Adrenal gland (tissue), 9 donors: ENCODE measurements at regions not wholly inside any gene's neighbourhood (a gene's known extent, or its start where the extent isn't known, plus 50 kb on each side); places are given as distances from the start of the nearest gene placed in this dataset.

ENCODE experiments used
- DNase-seq, 7 donors: peaks; one replicate each; pipeline ENCODE4 v3.0.0-alpha.2; 2019 to 2020
- H3K27ac ChIP-seq, 5 donors: fragments of 200-600 bp; sonication (generic) in 4 of 5; 1 replicate in 3 of 5; 2 replicates in 2 of 5; pipeline versions ENCODE4 v1.5.1 to v1.8.0; 2016 to 2020; ENCODE audit warnings: mild to moderate bottlenecking in 1 of 5
- H3K27me3 ChIP-seq: fragments of 200-600 bp; 2 replicates; pipeline ENCODE4 v1.8.0; 2021
- H3K36me3 ChIP-seq, 2 donors: fragments of 200-600 bp; replicated peaks in 1 of 2; 1 replicate in 1 of 2; 2 replicates in 1 of 2; pipeline versions ENCODE4 v1.5.1 to v1.8.0; 2018 to 2022
- H3K4me1 ChIP-seq, 2 donors: fragments of 200-600 bp; replicated peaks in 1 of 2; 1 replicate in 1 of 2; 2 replicates in 1 of 2; pipeline versions ENCODE4 v1.5.1 to v1.8.0; 2018 to 2021
- H3K4me3 ChIP-seq, 4 donors: fragments of 200-600 bp; sonication (generic) in 3 of 4; one replicate each; pipeline ENCODE4 v1.5.1; 2016 to 2018
- H3K9me3 ChIP-seq, 3 donors: fragments of 200-600 bp; sonication (generic) in 1 of 3; replicated peaks in 1 of 3; 1 replicate in 2 of 3; 2 replicates in 1 of 3; pipeline versions ENCODE4 v1.5.1 to v1.8.0; 2016 to 2021
- POLR2A ChIP-seq, 2 donors: fragments of 450-650 bp; IDR thresholded peaks; one replicate each; pipeline ENCODE4 v1.6.1; 2017; ENCODE audit warnings: antibody characterized with exemption in 2 of 2, mild to moderate bottlenecking in 2 of 2, moderate library complexity in 1 of 2
- WGBS, 4 donors: extraction: QIAGEN DNeasy Blood & Tissue Kit in 2 of 4; methylation state at CpG; one replicate each; pipeline versions ENCODE4 v1.1.5 to v1.1.7; 2013 to 2017; 5-methylcytosine and 5-hydroxymethylcytosine counted together
- intact Hi-C, 2 donors: fragments of 100-400 bp; cut with DNase I; formaldehyde crosslinking; loops; one replicate each; pipeline versions ENCODE4 v1.14.1 to v1.15.0; 2022 to 2023
- TF ChIP-seq, protein P1 (sequence below), 6 experiments: fragments of 450-650 bp in 4 of 6; fragments of 200-600 bp in 2 of 6; sonication (generic) in 1 of 6; IDR thresholded peaks; 1 replicate in 5 of 6; 2 replicates in 1 of 6; pipeline versions ENCODE4 v1.5.1 to v1.8.0; 2016 to 2021; ENCODE audit warnings: antibody characterized with exemption in 6 of 6, mild to moderate bottlenecking in 2 of 6, moderate library complexity in 1 of 6
- donor health status: healthy with polysubstance abuse.
- donor health status: Bipolar disorder and iron deficiency.
- donor health status: DM: yes; HTN: yes; CAD: no.
- donor health status: DM: no; HTN: no; CAD: no.
- donor health status: DM: no; HTN: no; CAD: no.

- no peak for DNase-seq
- no peak for TF ChIP-seq POLR2A (IDR thresholded peaks at IDR 0.05)
- TF ChIP-seq, protein P1, sequence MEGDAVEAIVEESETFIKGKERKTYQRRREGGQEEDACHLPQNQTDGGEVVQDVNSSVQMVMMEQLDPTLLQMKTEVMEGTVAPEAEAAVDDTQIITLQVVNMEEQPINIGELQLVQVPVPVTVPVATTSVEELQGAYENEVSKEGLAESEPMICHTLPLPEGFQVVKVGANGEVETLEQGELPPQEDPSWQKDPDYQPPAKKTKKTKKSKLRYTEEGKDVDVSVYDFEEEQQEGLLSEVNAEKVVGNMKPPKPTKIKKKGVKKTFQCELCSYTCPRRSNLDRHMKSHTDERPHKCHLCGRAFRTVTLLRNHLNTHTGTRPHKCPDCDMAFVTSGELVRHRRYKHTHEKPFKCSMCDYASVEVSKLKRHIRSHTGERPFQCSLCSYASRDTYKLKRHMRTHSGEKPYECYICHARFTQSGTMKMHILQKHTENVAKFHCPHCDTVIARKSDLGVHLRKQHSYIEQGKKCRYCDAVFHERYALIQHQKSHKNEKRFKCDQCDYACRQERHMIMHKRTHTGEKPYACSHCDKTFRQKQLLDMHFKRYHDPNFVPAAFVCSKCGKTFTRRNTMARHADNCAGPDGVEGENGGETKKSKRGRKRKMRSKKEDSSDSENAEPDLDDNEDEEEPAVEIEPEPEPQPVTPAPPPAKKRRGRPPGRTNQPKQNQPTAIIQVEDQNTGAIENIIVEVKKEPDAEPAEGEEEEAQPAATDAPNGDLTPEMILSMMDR (IDR thresholded peaks at IDR 0.05): no peak
- no peaks in the 10 kb centered on the region for H3K4me1 ChIP-seq
- H3K27me3 ChIP-seq: no peaks in the 10 kb centered on the region
- WGBS, 4 donors: 68 to 89% (median 74%) methylated on average over 3 of the region's 3 CpGs
- intact Hi-C loops: no loop called here
- no peak overlapping the region for H3K4me3 ChIP-seq
- no peaks in the 10 kb centered on the region for H3K36me3 ChIP-seq
- no peak overlapping the region for H3K27ac ChIP-seq
- H3K9me3 ChIP-seq: no peaks in the 10 kb centered on the region
Measured at GRCh38 chr11:36779791-36780190, 181.8 kb upstream of the RAG2 start.

- Histone ChIP-seq H3K27me3 (no peaks in the 10 kb centered on the region), H3K36me3 (no peaks in the 10 kb centered on the region), H3K4me1 (no peaks in the 10 kb centered on the region), H3K27ac (no peak overlapping the region), H3K4me3 (no peak overlapping the region), H3K9me3 (no peaks in the 10 kb centered on the region)
- WGBS, 4 donors: 29 to 32% (median 31%) methylated on average over 2 of the region's 2 CpGs
- no peak for DNase-seq
- intact Hi-C loops: no loop called here
- TF ChIP-seq, protein P1 (IDR thresholded peaks at IDR 0.05): no peak
- TF ChIP-seq POLR2A (IDR thresholded peaks at IDR 0.05): no peak
Measured at GRCh38 chr11:36777311-36777710, 179.3 kb upstream of the RAG2 start.

DNA sequence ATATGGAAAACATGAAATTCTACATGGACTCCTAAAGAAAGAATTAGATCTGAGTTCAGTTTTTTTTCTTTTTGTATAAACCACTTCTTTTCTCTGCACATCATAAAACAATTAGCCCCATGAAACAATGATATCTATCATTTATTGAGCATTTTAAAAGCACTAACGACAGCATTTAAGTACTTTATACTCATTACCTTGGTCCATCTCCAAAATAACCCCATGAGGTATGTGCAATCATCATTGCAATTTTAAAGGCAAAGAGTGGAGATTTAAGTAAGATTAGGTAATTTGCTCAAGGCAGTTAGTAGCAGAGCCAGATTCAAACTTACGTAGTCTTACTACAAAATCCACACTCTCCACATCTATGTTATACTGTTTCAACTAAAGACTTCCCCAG, 177.7 kb upstream of the RAG2 start:
- H3K27me3 ChIP-seq: no peaks in the 10 kb centered on the region
- no peak overlapping the region for H3K27ac ChIP-seq
- no peaks in the 10 kb centered on the region for H3K4me1 ChIP-seq
- H3K9me3 ChIP-seq: no peaks in the 10 kb centered on the region
- TF ChIP-seq, protein P1 (IDR thresholded peaks at IDR 0.05): no peak
- no peak for DNase-seq
- WGBS, 4 donors: 72 to 84% (median 73%) methylated on average over 2 of the region's 2 CpGs
- intact Hi-C loops: no loop called here
- no peaks in the 10 kb centered on the region for H3K36me3 ChIP-seq
- no peak overlapping the region for H3K4me3 ChIP-seq

DNA sequence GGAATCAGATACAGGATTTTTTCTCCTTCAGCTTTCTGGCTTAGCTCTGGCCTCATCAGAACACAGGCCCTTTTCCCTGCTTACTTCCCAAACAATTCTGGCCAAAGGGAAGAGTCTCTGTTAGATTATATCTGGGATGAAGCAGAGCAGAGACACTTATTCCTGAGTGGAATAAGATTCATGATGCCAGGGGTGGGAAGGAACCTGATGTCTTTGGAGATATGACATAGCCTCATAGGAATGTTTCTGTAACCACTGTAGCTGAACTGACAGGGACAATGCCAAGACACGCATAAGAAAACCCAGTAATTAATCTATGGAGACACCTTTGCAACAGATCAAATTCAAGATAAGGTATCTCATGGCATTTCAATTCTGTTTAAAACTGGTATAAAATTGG, 177.1 kb upstream of the RAG2 start:
- H3K27ac ChIP-seq: no peak overlapping the region
- TF ChIP-seq POLR2A (IDR thresholded peaks at IDR 0.05): no peak
- no peaks in the 10 kb centered on the region for H3K4me1 ChIP-seq
- no peak overlapping the region for H3K4me3 ChIP-seq
- WGBS, 4 donors: 27 to 62% (median 34%) methylated on average over 1 of the region's 1 CpG
- no peaks in the 10 kb centered on the region for H3K9me3 ChIP-seq
- H3K36me3 ChIP-seq: no peaks in the 10 kb centered on the region
- intact Hi-C loops: no loop called here
- DNase-seq: no peak
- no peaks in the 10 kb centered on the region for H3K27me3 ChIP-seq

DNA sequence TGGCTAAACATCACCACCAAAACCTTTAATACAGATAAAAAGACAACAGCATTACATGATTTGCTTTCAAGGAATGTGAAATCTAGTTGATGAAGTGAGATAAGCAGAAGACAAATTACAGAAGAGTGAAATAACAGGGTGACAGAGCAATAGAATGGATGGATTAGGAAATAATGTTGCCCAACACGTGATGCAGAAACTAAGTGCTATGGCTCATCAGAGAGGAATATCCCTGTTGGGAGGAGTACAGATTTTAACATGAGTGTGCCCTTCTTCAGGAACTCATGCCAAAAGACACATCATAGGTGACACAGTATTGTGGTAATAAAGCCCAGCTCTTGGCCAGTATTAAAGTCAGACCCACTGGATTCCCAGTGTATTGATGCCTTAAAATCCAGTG, 176.6 kb upstream of the RAG2 start:
- DNase-seq: no peak
- H3K9me3 ChIP-seq: no peaks in the 10 kb centered on the region
- WGBS, 4 donors: 31 to 68% (median 47%) methylated on average over 1 of the region's 1 CpG
- no peaks in the 10 kb centered on the region for H3K36me3 ChIP-seq
- intact Hi-C loops: no loop called here
- H3K4me3 ChIP-seq: no peak overlapping the region
- no peaks in the 10 kb centered on the region for H3K27me3 ChIP-seq
- no peak overlapping the region for H3K27ac ChIP-seq
- TF ChIP-seq, protein P1 (IDR thresholded peaks at IDR 0.05): no peak
- no peak for TF ChIP-seq POLR2A (IDR thresholded peaks at IDR 0.05)
- no peaks in the 10 kb centered on the region for H3K4me1 ChIP-seq
